GM23248 (cell line): ENCODE measurements at regions not wholly inside any gene's neighbourhood (a gene's known extent, or its start where the extent isn't known, plus 50 kb on each side); places are given as distances from the start of the nearest gene placed in this dataset.

Experiments
- DNase-seq: peaks from one replicate; pipeline ENCODE4 v3.0.0-alpha.2; 2015
- H2AFZ ChIP-seq: fragments of 200-600 bp; sonication (generic); 2 replicates; pipeline ENCODE4 v1.6.1; 2016; ENCODE audit warnings: antibody characterized with exemption
- H3F3A ChIP-seq: fragments of 200-600 bp; sonication (generic); 2 replicates; pipeline ENCODE4 v1.6.1; 2016; ENCODE audit warnings: mild to moderate bottlenecking, antibody characterized with exemption, mixed run types; ENCODE audit not compliant: insufficient read depth
- H3K27ac ChIP-seq: fragments of 200-600 bp; sonication (generic); 2 replicates; pipeline ENCODE4 v1.5.1; 2016; ENCODE audit warnings: mild to moderate bottlenecking
- H3K27me3 ChIP-seq: fragments of 200-600 bp; sonication (generic); replicated peaks from 2 replicates; pipeline ENCODE4 v1.6.1; 2016; ENCODE audit warnings: mild to moderate bottlenecking; ENCODE audit not compliant: insufficient read depth
- H3K36me3 ChIP-seq: fragments of 200-600 bp; sonication (generic); 2 replicates; pipeline ENCODE4 v1.6.1; 2016; ENCODE audit warnings: low read depth, mild to moderate bottlenecking
- H3K4me1 ChIP-seq: fragments of 200-600 bp; sonication (generic); 2 replicates; pipeline ENCODE4 v1.6.1; 2016; ENCODE audit warnings: mild to moderate bottlenecking; ENCODE audit not compliant: insufficient read depth
- H3K4me2 ChIP-seq: fragments of 200-600 bp; sonication (generic); one replicate; pipeline ENCODE4 v1.6.1; 2016; ENCODE audit warnings: mild to moderate bottlenecking; ENCODE audit not compliant: unreplicated experiment
- H3K4me3 ChIP-seq: fragments of 200-600 bp; sonication (generic); 2 replicates; pipeline ENCODE4 v1.5.1; 2016; ENCODE audit warnings: mild to moderate bottlenecking
- H3K79me2 ChIP-seq: fragments of 200-600 bp; sonication (generic); 2 replicates; pipeline ENCODE4 v1.6.1; 2016; ENCODE audit warnings: mild to moderate bottlenecking; ENCODE audit not compliant: insufficient read depth
- H3K9ac ChIP-seq: fragments of 200-600 bp; sonication (generic); 2 replicates; pipeline ENCODE4 v1.6.1; 2016; ENCODE audit warnings: mild to moderate bottlenecking
- H3K9me2 ChIP-seq: fragments of 200-600 bp; sonication (generic); 2 replicates; pipeline ENCODE4 v1.6.1; 2016; ENCODE audit warnings: mixed run types, mild to moderate bottlenecking, moderate library complexity; ENCODE audit not compliant: insufficient read depth
- H3K9me3 ChIP-seq: fragments of 200-600 bp; sonication (generic); one replicate; pipeline ENCODE4 v1.6.1; 2017; ENCODE audit warnings: low read depth
- H4K20me1 ChIP-seq: fragments of 200-600 bp; sonication (generic); 2 replicates; pipeline ENCODE4 v1.6.0; 2016; ENCODE audit not compliant: insufficient read depth
- EZH2 ChIP-seq: fragments of 200-600 bp; sonication (generic); IDR thresholded peaks from 2 replicates; pipeline ENCODE4 v1.6.1; 2018; ENCODE audit warnings: antibody characterized with exemption, mild to moderate bottlenecking; ENCODE audit not compliant: insufficient read depth, poor library complexity, severe bottlenecking
- EZH2phosphoT487 ChIP-seq: fragments of 200-600 bp; sonication (generic); IDR thresholded peaks from 2 replicates; pipeline ENCODE4 v1.6.1; 2018; ENCODE audit warnings: antibody characterized with exemption, moderate library complexity, mild to moderate bottlenecking, low read depth; ENCODE audit not compliant: insufficient read depth
- WGBS, 2 experiments: methylation state at CpG; one replicate each; pipeline ENCODE4 v1.1.6; 2015 to 2017; ENCODE audit warnings: low lambda C conversion rate in 2 of 2, low coverage in 1 of 2; ENCODE audit errors: missing lambda C conversion rate in 2 of 2; 5-methylcytosine and 5-hydroxymethylcytosine counted together
- in situ Hi-C: fragments of 300-500 bp; cut with MboI; formaldehyde crosslinking; loops from 2 replicates; pipeline ENCODE4 v1.15.0; 2020

- no peaks in the 10 kb centered on the region for H3K27me3 ChIP-seq
- no peaks in the 10 kb centered on the region for H3F3A ChIP-seq
- H3K4me1 ChIP-seq = no peaks in the 10 kb centered on the region
- no peak overlapping the region for H3K27ac ChIP-seq
- no peaks in the 10 kb centered on the region for H3K36me3 ChIP-seq
- H3K4me3 ChIP-seq = no peak overlapping the region
- WGBS, 2 experiments = 32 to 53% methylated on average over 1 of the region's 1 CpG
- H3K4me2 ChIP-seq = no peak overlapping the region
- no peaks in the 10 kb centered on the region for H3K79me2 ChIP-seq
- no peak for TF ChIP-seq EZH2phosphoT487
- no peak for TF ChIP-seq EZH2
- no peak for DNase-seq
- no peaks in the 10 kb centered on the region for H4K20me1 ChIP-seq
- no peaks in the 10 kb centered on the region for H3K9me2 ChIP-seq
- no peak overlapping the region for H2AFZ ChIP-seq
- H3K9ac ChIP-seq = no peak overlapping the region
- H3K9me3 ChIP-seq = no peaks in the 10 kb centered on the region
- in situ Hi-C loops = no loop called here
Observed at GRCh38 chr19:28367146-28367545, 845.8 kb downstream of the UQCRFS1 start.

- Histone ChIP-seq H3K36me3 (no peaks in the 10 kb centered on the region), H3K4me3 (no peak overlapping the region), H3K4me2 (no peak overlapping the region), H3K4me1 (no peaks in the 10 kb centered on the region), H3K9ac (no peak overlapping the region), H3F3A (no peaks in the 10 kb centered on the region), H2AFZ (no peak overlapping the region), H3K9me2 (no peaks in the 10 kb centered on the region), H4K20me1 (no peaks in the 10 kb centered on the region), H3K9me3 (no peaks in the 10 kb centered on the region), H3K79me2 (no peaks in the 10 kb centered on the region), H3K27me3 (0 out of 2 replicates have a peak, but pooled peaks cover 3% of the 10 kb centered on the region), H3K27ac (no peak overlapping the region)
- no peak for DNase-seq
- TF ChIP-seq EZH2 (no peak), EZH2phosphoT487 (no peak)
- WGBS, 2 experiments = 27 to 28% methylated on average over 4 of the region's 4 CpGs
- in situ Hi-C loops = no loop called here
Observed at GRCh38 chr19:28363254-28363653, 849.7 kb downstream of the UQCRFS1 start.

GRCh38 chr19:28359431-28360414 is 853.2 kb downstream of the UQCRFS1 start:
- Histone ChIP-seq H2AFZ (no peak overlapping the region), H3K9ac (no peak overlapping the region), H3K27ac (no peak overlapping the region), H3K27me3 (0 out of 2 replicates have a peak, but pooled peaks cover 3% of the 10 kb centered on the region), H3K4me2 (no peak overlapping the region), H3K4me1 (no peaks in the 10 kb centered on the region), H3K79me2 (no peaks in the 10 kb centered on the region), H3K36me3 (no peaks in the 10 kb centered on the region), H3K9me3 (no peaks in the 10 kb centered on the region), H3K9me2 (no peaks in the 10 kb centered on the region), H4K20me1 (no peaks in the 10 kb centered on the region), H3F3A (no peaks in the 10 kb centered on the region), H3K4me3 (no peak overlapping the region)
- in situ Hi-C loops = no loop called here
- WGBS, 2 experiments = 20 to 35% methylated on average over 2 of the region's 2 CpGs
- TF ChIP-seq EZH2phosphoT487 = no peak
- no peak for TF ChIP-seq EZH2
- no peak for DNase-seq

GRCh38 chr19:28358633-28359032 is 854.3 kb downstream of the UQCRFS1 start:
- Histone ChIP-seq H2AFZ (no peak overlapping the region), H3F3A (no peaks in the 10 kb centered on the region), H4K20me1 (no peaks in the 10 kb centered on the region), H3K9me2 (no peaks in the 10 kb centered on the region), H3K4me3 (no peak overlapping the region), H3K36me3 (no peaks in the 10 kb centered on the region), H3K4me2 (no peak overlapping the region), H3K79me2 (no peaks in the 10 kb centered on the region), H3K9me3 (no peaks in the 10 kb centered on the region), H3K27ac (no peak overlapping the region), H3K27me3 (0 out of 2 replicates have a peak, but pooled peaks cover 3% of the 10 kb centered on the region), H3K4me1 (no peaks in the 10 kb centered on the region), H3K9ac (no peak overlapping the region)
- TF ChIP-seq EZH2phosphoT487 = no peak
- TF ChIP-seq EZH2 = no peak
- in situ Hi-C loops = no loop called here
- 16 to 21% methylated on average over 2 of the region's 2 CpGs for WGBS, 2 experiments
- DNase-seq = no peak
